H1 (cell line): ENCODE measurements at regions not wholly inside any gene's neighbourhood (a gene's known extent, or its start where the extent isn't known, plus 50 kb on each side); places are given as distances from the start of the nearest gene placed in this dataset.

Source experiments
- CTCF ChIA-PET: fragments of 300-600 bp; sonication (Branson Sonifier 250); formaldehyde crosslinking; loops from one replicate; lab custom pipeline; 2021; ENCODE audit not compliant: partially characterized antibody; lab: Charles Lee
- POLR2A ChIA-PET: fragments of 300-600 bp; sonication (Branson Sonifier 250); formaldehyde crosslinking; loops from one replicate; lab custom pipeline; 2021; ENCODE audit warnings: inconsistent platforms; ENCODE audit not compliant: partially characterized antibody; lab: Charles Lee
- DNase-seq, 2 experiments: peaks; one replicate each; pipeline versions ENCODE4 v3.0.0 to v3.0.0-alpha.2; 2010 to 2022; ENCODE audit warnings: low spot score in 2 of 2, low read depth in 1 of 2, mixed read lengths in 1 of 2
- FAIRE-seq: peaks from 2 replicates; lab custom pipeline; 2011; peaks lifted over from hg19 to GRCh38; lab: Jason Lieb, UNC
- H2AFZ ChIP-seq: 2 replicates; pipeline ENCODE4 v1.8.1; 2012; ENCODE audit warnings: low read length, inconsistent platforms
- H2AK5ac ChIP-seq: 2 replicates; pipeline ENCODE4 v1.6.1; 2013; ENCODE audit warnings: low read depth, low read length
- H2BK120ac ChIP-seq: replicated peaks from 2 replicates; pipeline ENCODE3; 2013; ENCODE audit warnings: low read depth, low read length, inconsistent platforms
- H2BK12ac ChIP-seq: 2 replicates; pipeline ENCODE4 v1.6.1; 2013; ENCODE audit warnings: low read depth, low read length
- H2BK15ac ChIP-seq: 2 replicates; pipeline ENCODE4 v1.6.1; 2013; ENCODE audit warnings: low read length
- H2BK20ac ChIP-seq: 2 replicates; pipeline ENCODE4 v1.6.1; 2013; ENCODE audit warnings: low read length
- H2BK5ac ChIP-seq: 2 replicates; pipeline ENCODE4 v1.6.1; 2013; ENCODE audit warnings: low read depth, low read length
- H3K14ac ChIP-seq: 2 replicates; pipeline ENCODE4 v1.6.1; 2013; ENCODE audit warnings: inconsistent platforms; ENCODE audit not compliant: insufficient read length
- H3K18ac ChIP-seq: 2 replicates; pipeline ENCODE4 v1.6.1; 2013; ENCODE audit warnings: low read length; ENCODE audit errors: extremely low read depth
- H3K23ac ChIP-seq: 2 replicates; pipeline ENCODE4 v1.6.1; 2013; ENCODE audit warnings: inconsistent platforms; ENCODE audit not compliant: insufficient read length
- H3K23me2 ChIP-seq: 2 replicates; pipeline ENCODE4 v1.6.1; 2013; ENCODE audit warnings: low read depth, low read length
- H3K27ac ChIP-seq: 2 replicates; pipeline ENCODE4 v1.6.1; 2011; ENCODE audit warnings: low read depth, low read length, inconsistent platforms
- H3K27me3 ChIP-seq, 4 experiments: replicated peaks in 1 of 4; 1 replicate in 1 of 4; 2 replicates in 3 of 4; pipeline versions ENCODE4 v1.6.1 to v1.8.1; 2011 to 2013; ENCODE audit warnings: low read length in 3 of 4, mild to moderate bottlenecking in 3 of 4, inconsistent platforms in 2 of 4, mixed read lengths in 2 of 4, moderate library complexity in 1 of 4; ENCODE audit not compliant: control insufficient read depth in 3 of 4, insufficient read depth in 3 of 4; ENCODE audit errors: extremely low read depth in 1 of 4
- H3K36me3 ChIP-seq, 4 experiments: 2 replicates each; pipeline versions ENCODE4 v1.6.1 to v1.8.1; 2011 to 2013; ENCODE audit warnings: mild to moderate bottlenecking in 4 of 4, low read length in 3 of 4, moderate library complexity in 2 of 4, control low read depth in 1 of 4, inconsistent platforms in 1 of 4; ENCODE audit not compliant: insufficient read depth in 4 of 4, control insufficient read depth in 2 of 4
- H3K4ac ChIP-seq: replicated peaks from 2 replicates; pipeline ENCODE3; 2013; ENCODE audit warnings: low read length, low read depth, mixed read lengths, inconsistent platforms; ENCODE audit not compliant: insufficient read length
- H3K4me1 ChIP-seq, 4 experiments: replicated peaks in 1 of 4; 1 replicate in 1 of 4; 2 replicates in 3 of 4; pipeline versions ENCODE4 v1.6.1 to v1.8.1; 2011 to 2013; ENCODE audit warnings: low read length in 3 of 4, inconsistent platforms in 2 of 4, mixed read lengths in 1 of 4; ENCODE audit not compliant: insufficient read depth in 4 of 4, control insufficient read depth in 3 of 4
- H3K4me2 ChIP-seq, 2 experiments: 2 replicates each; pipeline versions ENCODE4 v1.6.1 to v1.8.1; 2011 to 2013; ENCODE audit warnings: low read depth in 2 of 2, low read length in 2 of 2, control low read depth in 1 of 2, inconsistent platforms in 1 of 2, mild to moderate bottlenecking in 1 of 2; ENCODE audit not compliant: insufficient read depth in 1 of 2
- H3K4me3 ChIP-seq, 4 experiments: fragments of 200-600, 300-600 bp in 1 of 4; sonication (generic), shearing (Covaris generic), sonication (Bioruptor Twin) in 1 of 4; 2 replicates each; pipeline versions ENCODE4 v1.5.1 to v1.8.1; 2011 to 2016; ENCODE audit warnings: low read length in 4 of 4, low read depth in 3 of 4, control low read depth in 2 of 4, inconsistent platforms in 2 of 4, mild to moderate bottlenecking in 2 of 4, mixed read lengths in 1 of 4, moderate library complexity in 1 of 4; ENCODE audit not compliant: insufficient read depth in 2 of 4; ENCODE audit errors: extremely low read depth in 1 of 4
- H3K56ac ChIP-seq: replicated peaks from 2 replicates; pipeline ENCODE3; 2013; ENCODE audit warnings: low read depth, mild to moderate bottlenecking, mixed read lengths, low read length, inconsistent platforms; ENCODE audit not compliant: insufficient read length
- H3K79me1 ChIP-seq: 2 replicates; pipeline ENCODE4 v1.6.1; 2013; ENCODE audit warnings: low read depth, low read length, control low read depth
- H3K79me2 ChIP-seq, 2 experiments: 2 replicates each; pipeline versions ENCODE4 v1.6.1 to v1.8.1; 2012 to 2013; ENCODE audit warnings: low read length in 2 of 2, mild to moderate bottlenecking in 2 of 2, inconsistent platforms in 1 of 2; ENCODE audit not compliant: insufficient read depth in 2 of 2, control insufficient read depth in 1 of 2
- H3K9ac ChIP-seq, 4 experiments: replicated peaks in 1 of 4; 1 replicate in 1 of 4; 2 replicates in 3 of 4; pipeline versions ENCODE4 v1.6.1 to v1.8.1; 2011 to 2013; ENCODE audit warnings: low read depth in 3 of 4, low read length in 3 of 4, control low read depth in 2 of 4, mild to moderate bottlenecking in 2 of 4, moderate library complexity in 2 of 4, inconsistent platforms in 1 of 4; ENCODE audit errors: extremely low read depth in 1 of 4
- H3K9me3 ChIP-seq, 2 experiments: 2 replicates each; pipeline versions ENCODE4 v1.6.1 to v1.8.1; 2012 to 2013; ENCODE audit warnings: mild to moderate bottlenecking in 2 of 2, moderate library complexity in 2 of 2, control low read depth in 1 of 2, inconsistent platforms in 1 of 2, low read depth in 1 of 2, low read length in 1 of 2, mixed read lengths in 1 of 2; ENCODE audit not compliant: insufficient read depth in 2 of 2
- H4K20me1 ChIP-seq, 2 experiments: replicated peaks in 1 of 2; 2 replicates each; pipeline versions ENCODE3 to v1.8.1; 2011 to 2013; ENCODE audit warnings: inconsistent platforms in 2 of 2, low read length in 2 of 2, mild to moderate bottlenecking in 1 of 2; ENCODE audit not compliant: insufficient read depth in 2 of 2, control insufficient read depth in 1 of 2
- H4K5ac ChIP-seq: 2 replicates; pipeline ENCODE4 v1.6.1; 2013; ENCODE audit warnings: low read length, low read depth, mixed read lengths, inconsistent platforms; ENCODE audit not compliant: insufficient read length
- H4K8ac ChIP-seq: 2 replicates; pipeline ENCODE4 v1.8.0; 2013; ENCODE audit warnings: mild to moderate bottlenecking, moderate library complexity, low read length, inconsistent platforms; ENCODE audit not compliant: insufficient read depth; ENCODE audit errors: extremely low read depth
- H4K91ac ChIP-seq: replicated peaks from 2 replicates; pipeline ENCODE3; 2013; ENCODE audit warnings: low read length, mixed read lengths, inconsistent platforms; ENCODE audit not compliant: insufficient read length
- MAFK ChIP-seq: IDR thresholded peaks from 2 replicates; pipeline ENCODE4 v1.6.1; 2012; ENCODE audit warnings: low read depth, mild to moderate bottlenecking, improper control_type of control experiment, low read length
- SP2 ChIP-seq: IDR thresholded peaks from 2 replicates; pipeline ENCODE4 v1.6.1; 2012; ENCODE audit warnings: mild to moderate bottlenecking, low read length, inconsistent platforms
- TEAD4 ChIP-seq: IDR thresholded peaks from 2 replicates; pipeline ENCODE4 v1.6.1; 2012; ENCODE audit warnings: low read depth, low read length, inconsistent platforms, mixed read lengths
- WGBS, 2 experiments: shearing (Covaris generic) in 1 of 2; methylation state at CpG; one replicate each; pipeline versions ENCODE4 v1.1.6 to v1.1.7; 2013 to 2015; ENCODE audit warnings: low lambda C conversion rate in 2 of 2, mixed read lengths in 2 of 2, inconsistent platforms in 1 of 2, low coverage in 1 of 2, missing lambda C conversion rate in 1 of 2; ENCODE audit not compliant: insufficient replicate concordance in 2 of 2, insufficient coverage in 1 of 2, insufficient read length in 1 of 2; ENCODE audit errors: extremely low coverage in 1 of 2, missing lambda C conversion rate in 1 of 2; 5-methylcytosine and 5-hydroxymethylcytosine counted together

- Histone ChIP-seq H3K4ac (no peak overlapping the region), H4K5ac (no peak overlapping the region), H2BK12ac (no peak overlapping the region), H3K18ac (no peak overlapping the region), H3K27ac (no peak overlapping the region), H3K56ac (no peak overlapping the region), H3K14ac (no peak overlapping the region), H4K20me1 (no peaks in the 10 kb centered on the region), H2BK120ac (no peak overlapping the region), H3K4me3 (no peak overlapping the region), H2AFZ (no peak overlapping the region), H3K23me2 (no peaks in the 10 kb centered on the region), H3K9ac (no peak overlapping the region), H4K91ac (no peak overlapping the region), H2AK5ac (no peak overlapping the region), H3K79me2 (no peaks in the 10 kb centered on the region), H2BK15ac (no peak overlapping the region), H2BK5ac (no peak overlapping the region), H4K8ac (no peak overlapping the region), H3K79me1 (no peaks in the 10 kb centered on the region), H3K27me3 (peaks cover 0 to 1% (median 0%) of the 10 kb centered on the region in 4 experiments; a peak in 1 of 7 replicates), H2BK20ac (no peak overlapping the region), H3K36me3 (no peaks in the 10 kb centered on the region), H3K4me2 (no peak overlapping the region), H3K9me3 (0 out of 4 replicates have a peak, but pooled peaks cover 0 to 3% of the 10 kb centered on the region in 2 experiments), H3K23ac (no peak overlapping the region), H3K4me1 (no peaks in the 10 kb centered on the region)
- DNase-seq: no peak
- POLR2A ChIA-PET: no interaction called here
- CTCF ChIA-PET: interaction anchor here (0.5 kb wide), 1 partner anchor 93 kb away, joined by 5 read pairs; no protein-coding TSS in a partner anchor
- WGBS, 2 experiments: 98% methylated on average over 3 of the region's 3 CpGs; no CpG with 5 or more reads in 1 of the 2 experiments
- TF ChIP-seq SP2 (no peak), MAFK (peak; percentile 62; the same call in 1 of the 2 replicates), TEAD4 (no peak)
- no peak for FAIRE-seq
Observed at GRCh38 chr21:27735699-27736098, 768.8 kb upstream of the ADAMTS5 start.
